RWPE1 (cell line): ENCODE measurements at regions not wholly inside any gene's neighbourhood (a gene's known extent, or its start where the extent isn't known, plus 50 kb on each side); places are given as distances from the start of the nearest gene placed in this dataset.
A peak's percentile ranks its signal among the peaks of the same experiment; 100 is the strongest.
"Not testable (repeated sequence)": the region's sequence is repeated elsewhere in the genome, so short reads cannot be mapped to it uniquely, and the experiment has no call there.

Experiments
- CTCF ChIA-PET: fragments of 350-600 bp; sonication (Branson Sonifier 250); formaldehyde crosslinking; extraction: SDS; loops from one replicate; lab custom pipeline; 2021; lab: Yijun Ruan, JAX
- POLR2A ChIA-PET: fragments of 400-600 bp; formaldehyde crosslinking; extraction: SDS; loops from one replicate; lab custom pipeline; 2020; ENCODE audit warnings: antibody characterized with exemption; ENCODE audit not compliant: low non-redundant PET; lab: Yijun Ruan, JAX
- DNase-seq: peaks from one replicate; pipeline ENCODE4 v3.0.0; 2012; ENCODE audit warnings: low spot score
- H3K27ac ChIP-seq: fragments of 450-650 bp; 2 replicates; pipeline ENCODE4 v1.5.1; 2017
- CTCF ChIP-seq: fragments of 450-650 bp; conservative IDR thresholded peaks from 2 replicates; pipeline ENCODE4 v1.5.1; 2017; ENCODE audit warnings: low read depth, mild to moderate bottlenecking

DNA sequence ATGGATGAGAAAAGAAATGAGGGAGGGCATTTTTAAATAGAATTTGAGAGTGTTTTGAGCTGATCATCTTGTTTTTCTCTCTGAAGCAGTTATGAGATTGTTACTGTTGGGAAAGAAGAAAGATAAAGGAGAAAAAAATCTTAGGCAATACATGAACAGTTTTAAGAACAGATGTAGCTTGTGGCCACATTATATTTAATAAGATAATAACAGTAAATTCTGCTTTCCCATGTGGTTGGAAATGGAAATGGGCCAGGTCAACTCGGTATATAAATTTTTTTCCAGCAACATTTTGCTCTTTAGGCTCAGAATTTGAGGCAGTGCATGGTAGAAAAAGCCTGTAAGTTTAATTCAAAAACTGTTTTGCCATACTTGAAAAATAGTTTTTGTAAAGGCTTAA, 118.7 kb downstream of the POSTN start:
- DNase-seq, result no peak
- POLR2A ChIA-PET, result no interaction called here
- TF ChIP-seq CTCF, result no peak
- CTCF ChIA-PET, result no interaction called here
- H3K27ac ChIP-seq, result no peak overlapping the region

DNA sequence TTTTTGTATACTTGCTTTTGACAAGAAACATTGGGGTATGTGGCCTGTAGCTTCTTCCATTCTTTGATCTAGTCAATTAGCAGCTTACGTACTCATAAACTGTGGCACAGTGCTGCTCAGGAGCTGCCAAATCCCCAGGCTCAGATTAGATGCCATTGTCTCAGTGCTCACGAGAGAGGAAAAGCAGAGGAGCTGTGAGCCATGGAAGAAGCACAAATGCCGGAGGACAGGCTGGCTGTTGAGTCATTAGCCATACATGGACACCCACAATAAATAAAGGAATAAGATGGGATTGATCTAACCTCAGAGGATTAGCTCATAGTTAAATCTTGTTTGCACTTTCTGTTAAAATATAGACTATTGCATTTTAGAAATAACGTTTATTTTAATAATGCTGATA, 121.7 kb downstream of the POSTN start:
- POLR2A ChIA-PET, result no interaction called here
- no peak for DNase-seq

DNA sequence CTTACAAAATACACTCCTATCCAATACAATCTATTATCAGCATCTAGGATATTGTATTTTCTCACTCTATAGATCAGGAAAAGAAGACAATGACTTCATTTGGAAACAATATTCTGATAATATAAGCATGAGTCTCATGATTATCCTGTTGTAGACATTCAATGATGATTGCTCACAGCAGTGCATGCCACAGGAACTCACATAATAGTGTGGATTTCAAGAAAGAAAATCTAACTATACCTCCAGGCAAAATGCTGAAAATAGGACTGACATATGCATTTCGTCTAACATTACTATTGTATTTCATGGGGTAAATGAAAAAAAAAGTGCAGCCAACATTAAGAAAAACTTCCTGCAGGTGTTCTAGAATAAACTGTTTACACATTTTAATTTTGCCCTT, 122.6 kb downstream of the POSTN start:
- no peak for DNase-seq
- no peak overlapping the region for H3K27ac ChIP-seq
- CTCF ChIA-PET, result no interaction called here
- no peak for TF ChIP-seq CTCF
- POLR2A ChIA-PET, result no interaction called here

More for the DNA sequence above, 121.7 kb downstream of the POSTN start:
- H3K27ac ChIP-seq, result no peak overlapping the region
- TF ChIP-seq CTCF, result no peak
- CTCF ChIA-PET, result no interaction called here

DNA sequence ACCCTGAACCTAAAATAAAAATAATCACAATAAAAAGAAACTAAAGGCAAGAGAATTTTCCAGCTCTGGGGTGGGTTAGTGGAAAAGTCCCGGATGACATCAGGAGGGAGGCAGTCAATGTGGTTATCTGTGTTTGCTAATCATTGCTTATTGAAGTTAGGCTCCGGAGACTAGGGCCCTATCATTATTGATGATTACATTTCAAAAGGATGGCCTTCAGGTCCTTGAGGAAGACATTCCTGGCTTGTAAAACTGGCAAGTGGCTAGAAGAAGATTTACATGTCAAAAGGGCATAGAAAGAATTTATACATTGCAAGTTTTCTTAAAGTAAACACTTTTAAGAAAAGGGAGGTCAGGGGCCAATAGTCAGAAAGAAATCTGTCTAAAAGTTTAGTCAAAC, 123.4 kb downstream of the POSTN start:
- POLR2A ChIA-PET, result no interaction called here
- CTCF ChIA-PET, result no interaction called here
- TF ChIP-seq CTCF, result no peak
- no peak for DNase-seq
- no peak overlapping the region for H3K27ac ChIP-seq

DNA sequence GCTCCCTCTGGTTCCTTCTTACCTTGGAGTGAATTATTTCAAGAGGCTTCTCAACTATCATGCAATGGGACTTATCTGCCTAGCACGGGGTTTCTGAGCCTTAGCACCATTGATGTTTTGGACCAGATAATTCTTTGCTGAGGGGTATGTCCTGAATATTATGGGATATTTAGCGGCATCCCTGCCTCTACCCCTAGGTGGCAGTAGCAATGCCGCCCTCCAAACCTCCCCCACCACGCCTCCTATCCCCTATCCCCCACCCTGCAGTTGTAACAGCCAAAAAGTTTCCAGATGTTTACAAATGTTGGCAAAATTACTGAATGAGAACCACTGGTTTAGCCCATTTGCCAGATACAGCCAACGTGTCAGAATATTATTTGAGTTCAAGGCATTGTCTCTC, 125.5 kb downstream of the POSTN start:
- POLR2A ChIA-PET, result no interaction called here
- CTCF ChIA-PET, result no interaction called here
- no peak overlapping the region for H3K27ac ChIP-seq
- TF ChIP-seq CTCF, result no peak
- peak; percentile 10 for DNase-seq

DNA sequence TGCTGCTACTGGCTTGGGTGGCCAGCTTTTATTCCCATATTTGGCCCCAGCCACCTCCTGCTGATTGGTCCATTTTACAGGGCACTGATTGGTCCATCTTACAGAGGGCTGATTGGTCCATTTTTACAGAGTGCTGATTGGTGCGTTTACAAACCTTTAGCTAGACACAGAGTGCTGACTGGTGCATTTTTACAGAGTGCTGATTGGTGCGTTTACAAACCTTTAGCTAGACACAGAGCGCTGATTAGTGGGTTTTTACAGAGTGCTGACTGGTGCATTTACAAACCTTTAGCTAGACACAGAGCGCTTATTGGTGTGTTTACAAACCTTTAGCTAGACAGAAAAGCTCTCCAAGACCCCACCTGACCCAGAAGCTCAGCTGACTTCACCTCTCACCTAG, 126.3 kb downstream of the POSTN start:
- H3K27ac ChIP-seq, POLR2A ChIA-PET, DNase-seq: not testable (repeated sequence)
- CTCF ChIA-PET, result interaction anchor here (0.7 kb wide), 1 partner anchor 863 kb away, joined by 3 read pairs; no protein-coding TSS in a partner anchor

DNA sequence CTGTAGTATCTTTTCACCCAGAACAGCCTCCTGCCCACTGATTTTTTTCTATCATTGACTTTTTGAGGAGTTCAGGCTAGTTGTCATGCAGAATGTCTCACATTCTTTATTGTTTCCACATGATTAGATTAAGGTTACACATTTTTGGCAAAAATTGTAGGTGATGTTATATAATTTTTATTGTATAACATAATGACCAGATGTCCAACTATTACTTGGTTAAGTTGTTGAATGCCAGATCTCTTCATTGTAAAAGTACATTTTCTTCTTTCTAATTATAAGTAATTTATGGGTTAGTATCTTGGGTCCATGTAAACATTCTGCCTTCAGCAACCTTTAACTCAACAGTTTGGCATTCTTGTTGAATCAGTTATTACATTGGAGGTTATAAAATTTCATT, 138.4 kb downstream of the POSTN start:
- H3K27ac ChIP-seq, result no peak overlapping the region
- TF ChIP-seq CTCF, result no peak
- ChIA-PET POLR2A (no interaction called here), CTCF (no interaction called here)
- no peak for DNase-seq
